Frontal cortex (tissue), 3 donors: ENCODE measurements at regions not wholly inside any gene's neighbourhood (a gene's known extent, or its start where the extent isn't known, plus 50 kb on each side); places are given as distances from the start of the nearest gene placed in this dataset.
"Not testable (repeated sequence)": the region's sequence is repeated elsewhere in the genome, so short reads cannot be mapped to it uniquely, and the experiment has no call there.

ENCODE experiments used
- DNase-seq, 2 donors: peaks; one replicate each; pipeline ENCODE4 v3.0.0; 2012; ENCODE audit warnings: low spot score in 2 of 2
- FAIRE-seq: peaks from 2 replicates; lab custom pipeline; 2012; peaks lifted over from hg19 to GRCh38; lab: Jason Lieb, UNC
- donor health status: control.
- donor health status: control.
- donor health status: control.

DNA sequence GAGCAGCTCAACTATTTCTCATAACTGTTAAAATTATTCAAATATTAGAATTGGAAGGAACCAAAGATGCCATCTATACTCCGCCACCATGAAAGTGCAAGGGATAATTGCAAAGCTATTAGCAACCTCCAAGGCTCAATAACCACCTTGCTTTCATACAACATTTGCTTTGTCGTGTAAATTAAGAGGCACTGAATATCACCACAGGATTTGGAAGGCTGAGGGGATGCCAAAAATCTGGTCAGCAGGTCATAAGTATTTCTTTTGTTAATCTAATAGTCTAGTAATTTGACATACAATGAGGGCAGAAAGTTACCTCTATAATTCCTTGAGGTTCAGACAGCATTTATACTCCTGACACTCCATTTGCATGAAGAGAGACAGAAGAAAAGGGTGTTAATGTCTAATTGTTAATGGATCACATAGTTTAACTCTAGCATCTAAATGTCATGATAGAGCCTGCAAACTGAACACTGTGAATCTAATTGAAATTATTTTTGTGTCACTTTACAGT is 200.9 kb upstream of the DIAPH2 start:
- no peak for DNase-seq

GRCh38 chrX:96486687-96487086 is 198.0 kb upstream of the DIAPH2 start:
- DNase-seq, FAIRE-seq: not testable (repeated sequence)

More for the DNA sequence above, 200.9 kb upstream of the DIAPH2 start:
- no peak for FAIRE-seq

DNA sequence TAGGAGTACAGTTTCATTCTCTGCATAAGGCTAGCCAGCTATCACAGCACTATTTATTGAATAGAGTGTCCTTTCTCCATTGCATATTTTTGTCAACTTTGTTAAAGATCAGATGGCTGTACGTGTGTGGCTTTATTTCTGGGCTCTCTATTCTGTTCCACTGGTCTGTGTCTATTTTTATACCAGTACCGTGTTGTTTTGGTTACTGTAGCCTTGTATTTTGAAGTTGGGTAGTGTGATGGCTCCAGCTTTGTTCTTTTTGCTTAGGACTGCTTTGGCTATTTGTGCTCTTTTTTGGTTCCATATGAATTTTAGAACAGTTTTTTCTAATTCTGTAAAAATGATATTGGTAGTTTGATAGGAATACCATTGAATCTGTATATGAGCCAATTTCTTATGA is 182.1 kb upstream of the DIAPH2 start:
- DNase-seq, result no peak
- FAIRE-seq, result no peak

DNA sequence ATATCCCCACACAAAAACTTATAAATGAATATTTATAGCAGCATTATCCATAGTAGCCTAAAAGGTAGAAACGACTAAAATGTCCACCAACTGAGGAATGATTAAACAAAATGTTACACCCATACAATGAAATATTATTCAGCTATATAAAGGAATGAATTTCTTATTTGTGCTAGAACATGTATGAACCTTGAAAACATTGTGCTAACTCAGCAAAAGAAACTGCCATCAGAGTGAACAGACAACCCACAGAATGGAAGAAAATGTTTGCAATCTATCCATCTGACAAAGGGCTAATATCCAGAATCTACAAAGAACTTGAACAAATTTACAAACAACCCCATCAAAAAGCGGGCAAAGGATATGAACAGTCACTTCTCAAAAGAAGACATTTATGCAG is 155.3 kb upstream of the DIAPH2 start:
- not testable (repeated sequence) for FAIRE-seq

GRCh38 chrX:96538104-96538725 is 146.4 kb upstream of the DIAPH2 start:
- DNase-seq (no peak), FAIRE-seq (no peak)

More for the DNA sequence above, 155.3 kb upstream of the DIAPH2 start:
- DNase-seq, result not testable (repeated sequence)

GRCh38 chrX:96540111-96540631 is 144.5 kb upstream of the DIAPH2 start:
- FAIRE-seq (no peak), DNase-seq (no peak)

DNA sequence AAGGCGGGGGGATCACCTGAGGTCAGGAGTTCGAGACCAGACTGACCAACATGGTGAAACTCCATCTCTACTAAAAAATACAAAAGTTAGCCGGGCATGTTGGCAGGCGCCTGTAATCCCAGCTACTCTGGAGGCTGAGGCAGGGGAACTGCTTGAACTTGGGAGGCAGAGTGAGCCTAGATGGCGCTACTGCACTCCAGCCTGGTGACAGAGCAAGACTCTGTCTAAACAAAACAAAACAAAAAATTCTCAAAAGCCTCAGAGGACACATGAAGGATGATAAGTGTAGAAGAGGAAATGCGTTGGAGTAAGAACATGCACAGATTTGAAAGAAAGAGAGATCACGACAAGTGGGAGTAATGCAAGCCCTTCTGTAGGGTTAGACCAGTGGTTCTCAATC is 138.4 kb upstream of the DIAPH2 start:
- FAIRE-seq, DNase-seq: not testable (repeated sequence)

DNA sequence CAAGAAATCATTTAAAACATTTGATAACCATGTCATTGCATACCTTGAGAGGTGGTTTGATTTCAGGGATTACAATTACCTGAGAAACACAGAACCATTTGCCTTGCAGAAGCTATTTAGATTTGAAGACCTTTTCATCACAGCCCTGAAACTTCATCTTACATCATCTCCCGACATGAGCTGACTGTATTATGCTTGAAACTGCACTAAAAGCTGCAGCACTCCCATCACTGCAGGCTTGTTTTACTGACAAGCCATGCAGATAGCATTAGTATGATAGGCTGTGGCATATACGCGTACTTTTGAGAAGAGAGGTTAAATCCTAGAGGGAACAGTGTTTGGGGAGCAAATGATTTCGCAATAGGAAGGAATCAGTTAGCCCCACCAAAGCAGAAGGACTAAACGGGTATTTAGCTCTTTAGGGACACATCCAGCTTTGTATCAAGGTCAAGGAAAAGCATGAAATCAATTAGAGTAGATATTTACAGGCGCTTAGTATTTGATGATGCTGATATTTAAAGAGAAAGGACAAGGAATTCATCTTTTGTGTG is 133.2 kb upstream of the DIAPH2 start:
- DNase-seq (no peak), FAIRE-seq (no peak)

DNA sequence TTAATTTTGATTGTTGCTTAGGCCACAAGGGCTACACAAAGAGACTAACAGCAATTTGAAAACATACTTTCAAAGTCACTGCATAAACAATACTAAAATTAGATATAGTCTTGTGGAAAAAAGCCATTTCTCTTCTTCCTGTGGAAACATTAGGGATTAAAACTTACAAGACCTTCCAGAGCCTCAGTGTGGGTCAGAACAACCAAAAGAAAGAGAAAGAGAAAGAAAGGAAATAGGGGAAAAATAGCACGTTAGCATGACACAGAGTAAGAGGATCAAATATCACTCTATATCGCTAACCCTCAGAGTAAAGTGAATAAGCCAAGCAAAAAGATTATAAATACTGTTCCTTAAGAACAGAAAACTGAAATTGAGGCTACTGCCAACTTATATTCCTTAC is 127.8 kb upstream of the DIAPH2 start:
- FAIRE-seq, result no peak
- no peak for DNase-seq

- DNase-seq, FAIRE-seq: not testable (repeated sequence)
Observed at GRCh38 chrX:96561129-96561528, 123.5 kb upstream of the DIAPH2 start.

DNA sequence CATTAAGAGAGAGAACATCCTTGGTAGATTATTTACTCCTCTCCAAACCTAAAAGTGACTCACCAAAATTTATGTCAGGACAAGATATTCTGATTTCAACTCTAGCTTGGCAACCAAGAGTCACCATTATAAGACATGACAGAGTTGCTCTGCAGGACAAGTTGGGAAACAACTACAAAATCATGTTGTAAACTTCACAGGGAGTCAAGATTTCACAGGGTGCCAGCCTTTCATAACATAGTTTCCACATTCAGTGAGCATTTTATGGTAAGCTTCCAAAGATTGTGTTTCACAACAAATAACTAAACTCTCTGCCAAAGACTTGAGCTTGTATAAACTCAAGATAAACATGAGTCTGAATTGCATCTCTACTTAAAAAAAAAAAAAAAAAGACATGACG is 121.0 kb upstream of the DIAPH2 start:
- no peak for FAIRE-seq

DNA sequence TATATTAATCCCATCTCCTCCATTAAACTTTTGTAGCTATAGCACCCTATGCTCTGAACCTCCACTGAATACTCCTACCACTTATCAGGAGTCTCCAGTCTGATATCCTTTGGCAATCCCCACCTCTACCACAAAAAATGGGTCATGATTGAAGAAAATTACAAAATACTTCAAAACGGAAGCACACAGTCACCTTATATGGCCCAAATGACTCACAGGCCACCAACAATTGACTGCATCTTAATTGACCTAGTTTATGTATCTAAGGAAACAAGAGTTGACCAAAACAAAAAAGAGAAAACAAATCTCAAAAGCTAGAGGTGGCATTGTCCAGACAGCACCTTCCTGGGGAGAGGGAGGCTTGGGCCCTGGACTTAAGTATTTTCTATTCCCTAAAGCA is 120.0 kb upstream of the DIAPH2 start:
- DNase-seq (no peak), FAIRE-seq (no peak)

More for the DNA sequence above, 121.0 kb upstream of the DIAPH2 start:
- DNase-seq, result no peak

DNA sequence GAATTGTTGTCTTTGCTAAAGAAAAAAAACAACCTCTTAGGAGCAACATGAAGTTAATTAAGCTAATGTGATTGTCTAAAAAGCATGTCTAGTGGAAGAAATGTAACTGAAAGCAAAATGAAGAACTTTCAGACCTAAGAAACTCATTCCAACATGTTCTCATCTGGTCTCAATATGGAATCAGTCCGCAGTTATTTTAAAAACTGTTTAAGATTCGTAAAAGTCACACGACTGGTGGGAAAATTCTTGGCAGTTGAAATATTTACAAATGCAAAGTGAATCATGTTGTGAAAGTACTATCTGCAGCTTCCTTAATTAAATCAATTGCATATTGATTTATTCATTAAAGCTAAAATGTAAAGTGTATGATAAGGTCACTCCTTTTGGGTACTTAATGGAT is 117.8 kb upstream of the DIAPH2 start:
- DNase-seq (no peak), FAIRE-seq (no peak)

DNA sequence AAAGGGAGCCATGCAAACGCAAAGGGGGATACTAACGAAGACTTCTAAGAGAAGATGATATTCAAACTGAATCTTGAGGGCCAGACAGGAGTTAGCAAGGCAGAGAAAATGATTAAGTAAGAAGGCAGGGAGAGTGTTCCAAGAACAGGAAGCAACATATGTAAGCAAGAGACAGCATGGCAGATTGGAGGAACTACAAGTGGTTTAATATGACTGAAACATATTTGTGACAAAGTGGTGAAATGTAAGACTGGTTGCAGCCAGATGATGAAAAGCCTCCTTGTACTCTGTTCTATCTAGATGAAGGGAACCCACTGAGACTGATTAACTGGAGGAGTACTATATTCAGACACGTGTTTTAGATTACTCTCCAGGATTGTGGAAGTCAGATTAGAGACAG is 116.6 kb upstream of the DIAPH2 start:
- DNase-seq (no peak), FAIRE-seq (no peak)

DNA sequence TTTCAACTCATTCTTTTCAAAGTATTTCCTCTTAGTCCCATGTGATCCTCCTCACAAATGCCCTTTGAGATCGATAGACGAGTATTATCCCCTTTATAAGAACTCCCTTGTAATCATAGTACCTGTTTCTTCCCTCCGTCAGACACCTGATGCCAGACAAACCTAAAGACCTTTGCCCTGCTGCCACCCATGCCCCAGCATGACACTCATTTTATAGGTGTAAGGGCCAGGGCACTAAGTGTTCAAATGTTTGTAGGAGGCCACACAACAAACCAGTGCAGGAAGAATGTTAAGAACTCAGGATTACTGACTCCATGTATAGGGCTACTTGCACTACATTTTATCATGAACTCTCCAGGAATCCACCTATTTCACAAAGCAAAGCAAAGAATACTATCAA is 115.6 kb upstream of the DIAPH2 start:
- FAIRE-seq, result no peak

DNA sequence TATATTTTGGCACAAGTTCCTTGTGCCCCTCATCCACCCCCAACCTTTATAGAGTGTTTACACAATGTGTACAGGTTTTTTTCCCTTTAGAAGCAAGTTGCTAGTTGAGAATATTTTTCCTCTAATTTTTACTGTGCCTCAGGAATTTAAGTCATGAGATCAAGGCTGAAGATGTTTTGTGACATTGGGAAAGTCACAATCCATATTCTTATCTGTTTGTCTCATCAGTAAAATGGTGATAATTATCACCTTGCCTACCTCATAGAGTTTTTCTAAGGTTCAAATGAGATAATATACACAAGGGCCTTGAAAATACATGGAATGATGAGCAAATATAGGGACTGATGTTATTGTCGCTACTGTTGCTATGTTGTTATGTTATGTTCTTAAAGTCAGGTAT is 109.6 kb upstream of the DIAPH2 start:
- DNase-seq, result no peak
- no peak for FAIRE-seq

More for the DNA sequence above, 115.6 kb upstream of the DIAPH2 start:
- no peak for DNase-seq

GRCh38 chrX:96576368-96576767 is 108.3 kb upstream of the DIAPH2 start:
- DNase-seq (no peak), FAIRE-seq (no peak)

- no peak for DNase-seq
- no peak for FAIRE-seq
Observed at GRCh38 chrX:96578781-96579180, 105.9 kb upstream of the DIAPH2 start.

- FAIRE-seq, result no peak
- no peak for DNase-seq
Observed at GRCh38 chrX:96579252-96579651, 105.4 kb upstream of the DIAPH2 start.

GRCh38 chrX:96590403-96590802 is 94.2 kb upstream of the DIAPH2 start:
- DNase-seq, result no peak
- FAIRE-seq, result no peak

- FAIRE-seq (no peak), DNase-seq (no peak)
Observed at GRCh38 chrX:96591421-96591820, 93.2 kb upstream of the DIAPH2 start.
